Neuronal stem cell (in vitro differentiated cells): ENCODE measurements at regions not wholly inside any gene's neighbourhood (a gene's known extent, or its start where the extent isn't known, plus 50 kb on each side); places are given as distances from the start of the nearest gene placed in this dataset.
"Not testable (repeated sequence)": the region's sequence is repeated elsewhere in the genome, so short reads cannot be mapped to it uniquely, and the experiment has no call there.

ENCODE experiments used
- DNase-seq: peaks from one replicate; pipeline ENCODE4 v3.0.0-alpha.2; 2013; ENCODE audit warnings: low spot score
- H2AFZ ChIP-seq: one replicate; pipeline ENCODE4 v1.6.1; 2013; ENCODE audit warnings: mild to moderate bottlenecking, low read length, inconsistent platforms
- H2AK5ac ChIP-seq: 2 replicates; pipeline ENCODE4 v1.6.1; 2013; ENCODE audit warnings: low read depth, mild to moderate bottlenecking, inconsistent platforms, low read length, moderate library complexity, mixed read lengths
- H2BK120ac ChIP-seq: 2 replicates; pipeline ENCODE4 v1.6.1; 2013; ENCODE audit warnings: low read depth, mild to moderate bottlenecking, inconsistent platforms, low read length, moderate library complexity, mixed read lengths
- H2BK12ac ChIP-seq: one replicate; pipeline ENCODE4 v1.6.1; 2013; ENCODE audit warnings: low read length, inconsistent platforms
- H2BK15ac ChIP-seq: 2 replicates; pipeline ENCODE4 v1.6.1; 2013; ENCODE audit warnings: mild to moderate bottlenecking, low read length, inconsistent platforms, mixed read lengths
- H2BK5ac ChIP-seq: one replicate; pipeline ENCODE4 v1.6.1; 2013; ENCODE audit warnings: inconsistent platforms, mild to moderate bottlenecking, low read length, moderate library complexity
- H3K14ac ChIP-seq: one replicate; pipeline ENCODE4 v1.6.1; 2013; ENCODE audit warnings: low read length, inconsistent platforms
- H3K18ac ChIP-seq: 2 replicates; pipeline ENCODE4 v1.6.1; 2013; ENCODE audit warnings: low read length, inconsistent platforms
- H3K23ac ChIP-seq: 2 replicates; pipeline ENCODE4 v1.6.1; 2013; ENCODE audit warnings: low read depth, mild to moderate bottlenecking, mixed read lengths, low read length, inconsistent platforms; ENCODE audit not compliant: poor library complexity
- H3K27ac ChIP-seq: replicated peaks from 3 replicates; pipeline ENCODE4 v1.5.1; 2013; ENCODE audit warnings: low read length, inconsistent platforms
- H3K27me3 ChIP-seq, 3 experiments: 2 replicates each; pipeline ENCODE4 v1.6.1; 2013; ENCODE audit warnings: low read length in 3 of 3, mild to moderate bottlenecking in 2 of 3, inconsistent platforms in 1 of 3, low read depth in 1 of 3, mixed read lengths in 1 of 3, moderate library complexity in 1 of 3; ENCODE audit not compliant: control insufficient read depth in 3 of 3, insufficient read depth in 3 of 3
- H3K36me3 ChIP-seq, 2 donors: replicated peaks in 1 of 2; 2 replicates each; pipeline ENCODE4 v1.6.1; 2013; ENCODE audit warnings: low read length in 2 of 2; ENCODE audit not compliant: control insufficient read depth in 2 of 2, insufficient read depth in 2 of 2
- H3K4ac ChIP-seq: 2 replicates; pipeline ENCODE4 v1.6.1; 2013; ENCODE audit warnings: inconsistent platforms, mild to moderate bottlenecking, low read length, moderate library complexity
- H3K4me1 ChIP-seq, 2 donors: 1 replicate in 1 of 2; 2 replicates in 1 of 2; pipeline ENCODE4 v1.6.1; 2013; ENCODE audit warnings: low read length in 2 of 2, low read depth in 1 of 2; ENCODE audit not compliant: control insufficient read depth in 2 of 2, insufficient read depth in 1 of 2
- H3K4me2 ChIP-seq: one replicate; pipeline ENCODE4 v1.6.1; 2013; ENCODE audit warnings: mild to moderate bottlenecking, low read length, inconsistent platforms; ENCODE audit not compliant: insufficient read depth, poor library complexity, severe bottlenecking
- H3K4me3 ChIP-seq, 2 donors: 2 replicates each; pipeline ENCODE4 v1.5.1; 2013; ENCODE audit warnings: low read length in 2 of 2, mild to moderate bottlenecking in 2 of 2, inconsistent platforms in 1 of 2, moderate library complexity in 1 of 2
- H3K79me1 ChIP-seq: one replicate; pipeline ENCODE4 v1.6.1; 2013; ENCODE audit warnings: low read depth, mild to moderate bottlenecking, inconsistent platforms, low read length, moderate library complexity
- H3K9ac ChIP-seq: one replicate; pipeline ENCODE4 v1.6.1; 2013; ENCODE audit warnings: mild to moderate bottlenecking, low read depth, low read length, inconsistent platforms; ENCODE audit not compliant: poor library complexity
- H3K9me3 ChIP-seq, 2 donors: replicated peaks in 1 of 2; 2 replicates each; pipeline versions ENCODE3 to v1.6.1; 2013; ENCODE audit warnings: low read length in 2 of 2, mild to moderate bottlenecking in 2 of 2, inconsistent platforms in 1 of 2, low read depth in 1 of 2, mixed read lengths in 1 of 2, moderate library complexity in 1 of 2; ENCODE audit not compliant: control insufficient read depth in 2 of 2, insufficient read depth in 1 of 2
- H4K8ac ChIP-seq: one replicate; pipeline ENCODE4 v1.6.1; 2013; ENCODE audit warnings: low read depth, mild to moderate bottlenecking, inconsistent platforms, low read length, moderate library complexity
- H4K91ac ChIP-seq: one replicate; pipeline ENCODE4 v1.6.1; 2013; ENCODE audit warnings: low read length, low read depth, mild to moderate bottlenecking, inconsistent platforms; ENCODE audit not compliant: poor library complexity
- WGBS, 2 donors: extraction: QIAGEN DNeasy Blood & Tissue Kit; methylation state at CpG; one replicate each; pipeline ENCODE4 v1.1.7; 2013; ENCODE audit warnings: missing lambda C conversion rate in 2 of 2, mixed read lengths in 1 of 2; ENCODE audit not compliant: insufficient read length in 2 of 2, insufficient replicate concordance in 1 of 2; ENCODE audit errors: extremely low coverage in 2 of 2; 5-methylcytosine and 5-hydroxymethylcytosine counted together

GRCh38 chr20:26009402-26010223 is 313.0 kb upstream of the ZNF337 start:
- not testable (repeated sequence) for H3K27me3 ChIP-seq, H2AK5ac ChIP-seq, H3K4ac ChIP-seq, H4K91ac ChIP-seq, H3K4me1 ChIP-seq, H3K79me1 ChIP-seq, H2BK5ac ChIP-seq, H3K36me3 ChIP-seq, H2BK15ac ChIP-seq, H2BK120ac ChIP-seq, H3K23ac ChIP-seq, H4K8ac ChIP-seq, H3K4me2 ChIP-seq, H3K9me3 ChIP-seq
- H3K14ac ChIP-seq = peak overlapping the region; percentile 71
- peak overlapping the region; percentile 66 to 89 for H3K4me3 ChIP-seq
- peak; percentile 64 for DNase-seq
- WGBS, 2 donors = no CpG with 5 or more reads among the region's 39 CpGs
- H2BK12ac ChIP-seq = peak overlapping the region; percentile 58
- peak overlapping the region; percentile 58 for H3K27ac ChIP-seq
- peak overlapping the region; percentile 87 for H3K18ac ChIP-seq
- H2AFZ ChIP-seq = peak overlapping the region; percentile 83
- peak overlapping the region; percentile 77 for H3K9ac ChIP-seq

- not testable (repeated sequence) for H3K4me2 ChIP-seq, H2AFZ ChIP-seq, H3K79me1 ChIP-seq, H3K4ac ChIP-seq, H3K9me3 ChIP-seq, H3K4me1 ChIP-seq, H4K91ac ChIP-seq, H3K9ac ChIP-seq, H2BK15ac ChIP-seq, H3K27ac ChIP-seq, H2AK5ac ChIP-seq, H3K4me3 ChIP-seq, DNase-seq, H2BK5ac ChIP-seq, H4K8ac ChIP-seq, H3K36me3 ChIP-seq, H3K23ac ChIP-seq, H3K27me3 ChIP-seq, H2BK12ac ChIP-seq, H3K14ac ChIP-seq, H2BK120ac ChIP-seq, H3K18ac ChIP-seq
- WGBS, 2 donors = no CpG with 5 or more reads among the region's 9 CpGs
Observed at GRCh38 chr20:26008026-26008425, 311.4 kb upstream of the ZNF337 start.

GRCh38 chr20:26006164-26006563 is 309.5 kb upstream of the ZNF337 start:
- H3K14ac ChIP-seq, DNase-seq: not testable (repeated sequence)
- no CpG with 5 or more reads among the region's 4 CpGs for WGBS, 2 donors

GRCh38 chr20:26003959-26004358 is 307.3 kb upstream of the ZNF337 start:
- H4K91ac ChIP-seq, H2AFZ ChIP-seq, H3K36me3 ChIP-seq, DNase-seq, H3K18ac ChIP-seq, H2BK15ac ChIP-seq, H3K4me1 ChIP-seq, H3K4me2 ChIP-seq, H2BK5ac ChIP-seq, H3K9me3 ChIP-seq, H3K14ac ChIP-seq, H2BK120ac ChIP-seq, H2BK12ac ChIP-seq, H3K23ac ChIP-seq, H4K8ac ChIP-seq, H3K27ac ChIP-seq, H3K79me1 ChIP-seq, H3K27me3 ChIP-seq, H2AK5ac ChIP-seq, H3K4me3 ChIP-seq, H3K9ac ChIP-seq, H3K4ac ChIP-seq: not testable (repeated sequence)
- WGBS, 2 donors = no CpG with 5 or more reads among the region's 3 CpGs

More at GRCh38 chr20:26006164-26006563, 309.5 kb upstream of the ZNF337 start:
- not testable (repeated sequence) for H3K4me3 ChIP-seq, H3K79me1 ChIP-seq, H3K4ac ChIP-seq, H3K4me2 ChIP-seq, H3K4me1 ChIP-seq, H2BK12ac ChIP-seq, H2BK120ac ChIP-seq, H2AK5ac ChIP-seq, H4K8ac ChIP-seq, H2BK5ac ChIP-seq, H3K23ac ChIP-seq, H2AFZ ChIP-seq, H2BK15ac ChIP-seq, H3K9me3 ChIP-seq, H3K27ac ChIP-seq, H3K18ac ChIP-seq, H3K36me3 ChIP-seq, H3K27me3 ChIP-seq, H3K9ac ChIP-seq, H4K91ac ChIP-seq
